HEK293 (cell line): ENCODE measurements at regions not wholly inside any gene's neighbourhood (a gene's known extent, or its start where the extent isn't known, plus 50 kb on each side); places are given as distances from the start of the nearest gene placed in this dataset.

ENCODE experiments used
- ZBTB20 ChIP-seq: fragments of 450-650 bp; formaldehyde crosslinking; IDR thresholded peaks from 2 replicates; pipeline ENCODE4 v1.5.1; 2016; ENCODE audit warnings: missing biosample characterization, missing genetic modification characterization
- TF ChIP-seq, protein P1 (sequence below): fragments of 450-650 bp; formaldehyde crosslinking; IDR thresholded peaks from 2 replicates; pipeline ENCODE4 v1.5.1; 2016; ENCODE audit warnings: missing biosample characterization, missing genetic modification characterization
- TF ChIP-seq, protein P2 (sequence below): IDR thresholded peaks from 2 replicates; pipeline ENCODE4 v1.6.1; 2011; ENCODE audit warnings: mild to moderate bottlenecking, low read depth, low read length, borderline replicate concordance

DNA sequence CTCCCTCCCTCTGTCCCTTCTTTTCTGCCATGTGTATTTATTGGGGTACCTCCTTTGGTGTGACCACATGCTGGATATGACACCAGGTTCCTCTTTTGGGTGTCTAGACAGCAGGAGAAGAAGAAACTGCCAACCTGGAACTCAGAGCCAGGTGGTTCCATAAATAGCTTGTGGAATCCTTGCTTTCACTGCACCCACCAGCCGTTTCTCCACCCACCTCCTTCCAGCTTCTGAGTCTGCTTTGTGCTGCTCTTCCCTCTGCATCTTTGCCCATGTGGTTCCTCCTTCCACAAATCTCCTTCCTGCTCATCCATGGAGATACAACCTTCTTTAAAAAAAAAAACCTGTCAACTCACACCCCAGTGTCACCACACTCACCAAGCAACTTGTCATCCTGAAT, 80.2 kb upstream of the SKOR2 start:
- TF ChIP-seq, protein P1, sequence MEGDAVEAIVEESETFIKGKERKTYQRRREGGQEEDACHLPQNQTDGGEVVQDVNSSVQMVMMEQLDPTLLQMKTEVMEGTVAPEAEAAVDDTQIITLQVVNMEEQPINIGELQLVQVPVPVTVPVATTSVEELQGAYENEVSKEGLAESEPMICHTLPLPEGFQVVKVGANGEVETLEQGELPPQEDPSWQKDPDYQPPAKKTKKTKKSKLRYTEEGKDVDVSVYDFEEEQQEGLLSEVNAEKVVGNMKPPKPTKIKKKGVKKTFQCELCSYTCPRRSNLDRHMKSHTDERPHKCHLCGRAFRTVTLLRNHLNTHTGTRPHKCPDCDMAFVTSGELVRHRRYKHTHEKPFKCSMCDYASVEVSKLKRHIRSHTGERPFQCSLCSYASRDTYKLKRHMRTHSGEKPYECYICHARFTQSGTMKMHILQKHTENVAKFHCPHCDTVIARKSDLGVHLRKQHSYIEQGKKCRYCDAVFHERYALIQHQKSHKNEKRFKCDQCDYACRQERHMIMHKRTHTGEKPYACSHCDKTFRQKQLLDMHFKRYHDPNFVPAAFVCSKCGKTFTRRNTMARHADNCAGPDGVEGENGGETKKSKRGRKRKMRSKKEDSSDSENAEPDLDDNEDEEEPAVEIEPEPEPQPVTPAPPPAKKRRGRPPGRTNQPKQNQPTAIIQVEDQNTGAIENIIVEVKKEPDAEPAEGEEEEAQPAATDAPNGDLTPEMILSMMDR (tag by site-specific recombination) = no peak
- TF ChIP-seq, protein P2, sequence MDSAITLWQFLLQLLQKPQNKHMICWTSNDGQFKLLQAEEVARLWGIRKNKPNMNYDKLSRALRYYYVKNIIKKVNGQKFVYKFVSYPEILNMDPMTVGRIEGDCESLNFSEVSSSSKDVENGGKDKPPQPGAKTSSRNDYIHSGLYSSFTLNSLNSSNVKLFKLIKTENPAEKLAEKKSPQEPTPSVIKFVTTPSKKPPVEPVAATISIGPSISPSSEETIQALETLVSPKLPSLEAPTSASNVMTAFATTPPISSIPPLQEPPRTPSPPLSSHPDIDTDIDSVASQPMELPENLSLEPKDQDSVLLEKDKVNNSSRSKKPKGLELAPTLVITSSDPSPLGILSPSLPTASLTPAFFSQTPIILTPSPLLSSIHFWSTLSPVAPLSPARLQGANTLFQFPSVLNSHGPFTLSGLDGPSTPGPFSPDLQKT = no peak
- TF ChIP-seq ZBTB20 = no peak
